Thymus (tissue), 11 donors: ENCODE measurements at regions not wholly inside any gene's neighbourhood (a gene's known extent, or its start where the extent isn't known, plus 50 kb on each side); places are given as distances from the start of the nearest gene placed in this dataset.

Experiments used
- DNase-seq, 9 donors: peaks; one replicate each; pipeline ENCODE4 v3.0.0-alpha.2; 2013; ENCODE audit warnings: low spot score in 9 of 9, low read depth in 6 of 9, missing footprints in 1 of 9
- H3K27ac ChIP-seq, 2 donors: one replicate each; pipeline ENCODE4 v1.5.1; 2013; ENCODE audit warnings: control low read depth in 1 of 2, low read depth in 1 of 2, low read length in 1 of 2, mild to moderate bottlenecking in 1 of 2, moderate library complexity in 1 of 2
- H3K27me3 ChIP-seq, 2 donors: one replicate each; pipeline ENCODE4 v1.5.1; 2013; ENCODE audit warnings: low read length in 1 of 2; ENCODE audit not compliant: control insufficient read depth in 2 of 2, insufficient read depth in 1 of 2
- H3K36me3 ChIP-seq, 2 donors: one replicate each; pipeline ENCODE4 v1.5.1; 2013; ENCODE audit warnings: low read length in 1 of 2, mild to moderate bottlenecking in 1 of 2, moderate library complexity in 1 of 2; ENCODE audit not compliant: control insufficient read depth in 2 of 2, insufficient read depth in 2 of 2
- H3K4me1 ChIP-seq, 2 donors: one replicate each; pipeline ENCODE4 v1.5.1; 2013; ENCODE audit warnings: low read length in 2 of 2; ENCODE audit not compliant: control insufficient read depth in 2 of 2, insufficient read depth in 2 of 2
- H3K4me3 ChIP-seq, 2 donors: one replicate each; pipeline ENCODE4 v1.5.1; 2013; ENCODE audit warnings: low read length in 2 of 2, control low read depth in 1 of 2, mild to moderate bottlenecking in 1 of 2
- H3K9me3 ChIP-seq, 2 donors: one replicate each; pipeline ENCODE4 v1.5.1; 2013; ENCODE audit warnings: low read length in 1 of 2, mild to moderate bottlenecking in 1 of 2; ENCODE audit not compliant: control insufficient read depth in 2 of 2, insufficient read depth in 1 of 2
- WGBS: extraction: QIAGEN DNeasy Blood & Tissue Kit; methylation state at CpG from one replicate; pipeline ENCODE4 v1.1.7; 2013; 5-methylcytosine and 5-hydroxymethylcytosine counted together
- donor health status: healthy.

- no peak overlapping the region for H3K4me3 ChIP-seq
- H3K36me3 ChIP-seq: no peaks in the 10 kb centered on the region
- H3K9me3 ChIP-seq: no peaks in the 10 kb centered on the region
- DNase-seq: no peak
- no peaks in the 10 kb centered on the region for H3K4me1 ChIP-seq
- no peak overlapping the region for H3K27ac ChIP-seq
- 94% methylated on average over 2 of the region's 2 CpGs for WGBS
- no peaks in the 10 kb centered on the region for H3K27me3 ChIP-seq
These were observed 60.0 kb downstream of the NRN1 start for GRCh38 chr6:5946701-5947100.

GRCh38 chr6:5946181-5946580, 60.5 kb downstream of the NRN1 start:
- Histone ChIP-seq H3K4me3 (no peak overlapping the region), H3K27me3 (no peaks in the 10 kb centered on the region), H3K27ac (no peak overlapping the region), H3K36me3 (no peaks in the 10 kb centered on the region), H3K4me1 (no peaks in the 10 kb centered on the region), H3K9me3 (no peaks in the 10 kb centered on the region)
- WGBS: 98% methylated on average over 4 of the region's 4 CpGs
- no peak for DNase-seq

GRCh38 chr6:5943591-5943990, 63.1 kb downstream of the NRN1 start:
- H3K27ac ChIP-seq: no peak overlapping the region
- H3K9me3 ChIP-seq: no peaks in the 10 kb centered on the region
- peaks cover 0 to 3% of the 10 kb centered on the region in 2 donors for H3K4me1 ChIP-seq
- DNase-seq: no peak
- no peak overlapping the region for H3K4me3 ChIP-seq
- H3K27me3 ChIP-seq: no peaks in the 10 kb centered on the region
- H3K36me3 ChIP-seq: no peaks in the 10 kb centered on the region

- H3K9me3 ChIP-seq: no peaks in the 10 kb centered on the region
- H3K36me3 ChIP-seq: no peaks in the 10 kb centered on the region
- WGBS: 95% methylated on average over 1 of the region's 1 CpG
- peaks cover 0 to 3% of the 10 kb centered on the region in 2 donors for H3K4me1 ChIP-seq
- no peak for DNase-seq
- H3K4me3 ChIP-seq: no peak overlapping the region
- peaks cover 0 to 2% of the 10 kb centered on the region in 2 donors for H3K27me3 ChIP-seq
- H3K27ac ChIP-seq: no peak overlapping the region
These were observed 64.1 kb downstream of the NRN1 start for GRCh38 chr6:5942591-5942990.

GRCh38 chr6:5941188-5941587, 65.5 kb downstream of the NRN1 start:
- Histone ChIP-seq H3K27ac (no peak overlapping the region), H3K4me1 (peaks cover 0 to 3% of the 10 kb centered on the region in 2 donors), H3K9me3 (no peaks in the 10 kb centered on the region), H3K27me3 (peaks cover 0 to 4% of the 10 kb centered on the region in 2 donors), H3K36me3 (no peaks in the 10 kb centered on the region), H3K4me3 (no peak overlapping the region)
- 84% methylated on average over 5 of the region's 5 CpGs for WGBS
- no peak for DNase-seq

GRCh38 chr6:5938934-5939333, 67.8 kb downstream of the NRN1 start:
- Histone ChIP-seq H3K27me3 (peaks cover 0 to 13% of the 10 kb centered on the region in 2 donors), H3K36me3 (no peaks in the 10 kb centered on the region), H3K27ac (no peak overlapping the region), H3K9me3 (no peaks in the 10 kb centered on the region), H3K4me3 (no peak overlapping the region), H3K4me1 (peaks cover 0 to 3% of the 10 kb centered on the region in 2 donors)
- no peak for DNase-seq
- 94% methylated on average over 3 of the region's 3 CpGs for WGBS

- Histone ChIP-seq H3K9me3 (no peaks in the 10 kb centered on the region), H3K4me3 (no peak overlapping the region), H3K36me3 (no peaks in the 10 kb centered on the region), H3K27me3 (peaks cover 0 to 13% of the 10 kb centered on the region in 2 donors), H3K27ac (no peak overlapping the region), H3K4me1 (peaks cover 0 to 3% of the 10 kb centered on the region in 2 donors)
- no peak for DNase-seq
- WGBS: 94% methylated on average over 19 of the region's 19 CpGs
These were observed 68.6 kb downstream of the NRN1 start for GRCh38 chr6:5937936-5938706.

GRCh38 chr6:5937169-5937909, 69.4 kb downstream of the NRN1 start:
- 93% methylated on average over 14 of the region's 14 CpGs for WGBS
- H3K36me3 ChIP-seq: no peaks in the 10 kb centered on the region
- H3K4me3 ChIP-seq: no peak overlapping the region
- peaks cover 0 to 3% of the 10 kb centered on the region in 2 donors for H3K4me1 ChIP-seq
- peaks cover 0 to 3% of the 10 kb centered on the region in 2 donors for H3K9me3 ChIP-seq
- no peak overlapping the region for H3K27ac ChIP-seq
- no peak for DNase-seq
- peaks cover 0 to 17% of the 10 kb centered on the region in 2 donors for H3K27me3 ChIP-seq

- Histone ChIP-seq H3K27me3 (peaks cover 0 to 21% of the 10 kb centered on the region in 2 donors), H3K4me3 (no peak overlapping the region), H3K27ac (no peak overlapping the region), H3K36me3 (no peaks in the 10 kb centered on the region), H3K4me1 (peaks cover 0 to 3% of the 10 kb centered on the region in 2 donors), H3K9me3 (peaks cover 0 to 4% of the 10 kb centered on the region in 2 donors)
- DNase-seq: no peak
- WGBS: 89% methylated on average over 8 of the region's 8 CpGs
These were observed 70.1 kb downstream of the NRN1 start for GRCh38 chr6:5936631-5937030.
